Skeletal muscle tissue (tissue), 3 donors: ENCODE measurements at regions not wholly inside any gene's neighbourhood (a gene's known extent, or its start where the extent isn't known, plus 50 kb on each side); places are given as distances from the start of the nearest gene placed in this dataset.

Experiments
- H3K27ac ChIP-seq: one replicate; pipeline ENCODE4 v1.7.0; 2013; ENCODE audit warnings: mild to moderate bottlenecking, low read depth, low read length, inconsistent platforms
- H3K27me3 ChIP-seq, 3 donors: one replicate each; pipeline ENCODE4 v1.7.0; 2013; ENCODE audit warnings: low read length in 3 of 3; ENCODE audit not compliant: control insufficient read depth in 3 of 3, insufficient read depth in 3 of 3
- H3K36me3 ChIP-seq, 3 donors: one replicate each; pipeline ENCODE4 v1.7.0; 2013; ENCODE audit warnings: low read length in 3 of 3; ENCODE audit not compliant: control insufficient read depth in 3 of 3, insufficient read depth in 3 of 3
- H3K4me1 ChIP-seq, 3 donors: one replicate each; pipeline ENCODE4 v1.7.0; 2013; ENCODE audit warnings: low read length in 3 of 3, mild to moderate bottlenecking in 3 of 3; ENCODE audit not compliant: control insufficient read depth in 3 of 3, insufficient read depth in 3 of 3
- H3K4me3 ChIP-seq, 3 donors: one replicate each; pipeline ENCODE4 v1.7.0; 2013; ENCODE audit warnings: low read length in 3 of 3
- H3K9ac ChIP-seq, 3 donors: one replicate each; pipeline ENCODE4 v1.7.0; 2013; ENCODE audit warnings: low read length in 3 of 3, mild to moderate bottlenecking in 3 of 3, moderate library complexity in 2 of 3, low read depth in 1 of 3
- H3K9me3 ChIP-seq, 3 donors: one replicate each; pipeline ENCODE4 v1.7.0; 2013; ENCODE audit warnings: low read length in 3 of 3; ENCODE audit not compliant: control insufficient read depth in 3 of 3
- donor health status: Osteomylitis.

DNA sequence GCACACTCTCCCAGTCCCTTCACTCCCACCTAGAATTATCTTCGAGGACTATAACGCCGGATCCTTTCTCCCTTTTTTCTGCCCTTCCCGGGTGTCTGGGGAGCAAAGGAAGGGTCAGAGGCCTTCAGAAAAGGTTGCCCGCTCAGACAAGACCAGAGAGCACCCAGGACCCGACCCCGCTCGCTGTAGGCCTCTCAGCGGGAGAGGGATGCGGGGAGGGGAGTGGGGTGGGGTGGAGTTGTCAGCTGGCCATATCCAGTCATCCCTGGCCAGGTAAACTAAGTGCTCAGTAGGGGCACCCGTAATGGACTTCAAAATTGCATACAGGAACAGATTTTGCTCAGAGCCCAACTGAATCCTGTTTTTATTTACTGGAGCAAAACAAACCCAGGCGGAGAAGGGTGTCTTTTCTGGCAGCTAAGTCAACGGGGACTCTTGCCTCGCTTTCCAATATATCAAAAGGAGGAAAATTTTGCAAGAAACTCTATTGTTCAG, 65.0 kb downstream of the NOL4 start:
- H3K4me3 ChIP-seq, result no peak overlapping the region
- peaks cover 3 to 8% (median 4%) of the 10 kb centered on the region in 3 donors for H3K4me1 ChIP-seq
- no peak overlapping the region for H3K27ac ChIP-seq
- H3K36me3 ChIP-seq, result no peaks in the 10 kb centered on the region
- H3K27me3 ChIP-seq, result peaks cover 10 to 15% (median 14%) of the 10 kb centered on the region in 3 donors
- H3K9me3 ChIP-seq, result no peaks in the 10 kb centered on the region
- H3K9ac ChIP-seq, result no peak overlapping the region

DNA sequence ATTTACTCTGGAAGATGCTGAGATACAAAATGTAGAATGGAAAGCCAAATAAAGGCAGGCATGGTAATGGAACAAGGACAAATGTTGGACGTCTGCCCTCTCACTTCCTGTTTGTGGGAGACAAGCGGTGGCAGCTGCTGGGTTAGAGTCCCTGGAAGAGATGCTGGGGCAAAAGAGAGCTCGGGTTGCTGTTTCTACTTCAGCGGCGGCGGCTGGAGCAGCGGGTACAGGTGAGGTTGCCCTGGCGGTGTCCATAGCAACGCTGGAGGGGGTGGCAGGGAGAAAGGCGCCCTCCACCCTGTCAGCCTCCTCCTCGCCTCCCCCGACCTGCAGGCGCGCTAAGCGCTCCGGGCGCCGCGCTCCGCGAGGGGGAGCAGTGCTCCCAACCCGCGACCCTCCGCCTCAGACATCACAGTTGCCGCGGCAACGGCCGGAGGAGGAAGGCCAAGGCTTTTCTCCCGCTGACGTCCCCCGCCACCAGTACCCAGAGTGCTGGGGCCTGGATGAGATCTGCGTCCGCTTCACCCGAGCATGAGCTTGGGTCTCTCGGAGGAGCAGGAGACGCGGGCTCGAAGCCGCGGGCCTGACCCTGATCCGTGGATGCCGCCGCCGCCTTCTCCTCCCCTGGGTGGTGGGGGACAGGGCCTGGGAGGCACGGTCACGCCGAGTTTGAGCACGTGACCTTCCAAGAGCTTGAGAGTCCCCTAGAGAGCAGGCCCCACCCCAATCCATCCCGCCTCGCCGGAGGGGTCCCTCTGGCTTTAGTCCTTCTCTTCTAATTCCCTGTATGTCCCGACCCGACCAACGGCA, 65.6 kb downstream of the NOL4 start:
- Histone ChIP-seq H3K4me3 (peak overlapping the region; percentile 13 to 27 (median 23)), H3K27me3 (peaks cover 10 to 15% (median 14%) of the 10 kb centered on the region in 3 donors), H3K36me3 (no peaks in the 10 kb centered on the region), H3K9ac (no peak overlapping the region), H3K4me1 (peaks cover 3 to 8% (median 4%) of the 10 kb centered on the region in 3 donors), H3K27ac (no peak overlapping the region), H3K9me3 (no peaks in the 10 kb centered on the region)

DNA sequence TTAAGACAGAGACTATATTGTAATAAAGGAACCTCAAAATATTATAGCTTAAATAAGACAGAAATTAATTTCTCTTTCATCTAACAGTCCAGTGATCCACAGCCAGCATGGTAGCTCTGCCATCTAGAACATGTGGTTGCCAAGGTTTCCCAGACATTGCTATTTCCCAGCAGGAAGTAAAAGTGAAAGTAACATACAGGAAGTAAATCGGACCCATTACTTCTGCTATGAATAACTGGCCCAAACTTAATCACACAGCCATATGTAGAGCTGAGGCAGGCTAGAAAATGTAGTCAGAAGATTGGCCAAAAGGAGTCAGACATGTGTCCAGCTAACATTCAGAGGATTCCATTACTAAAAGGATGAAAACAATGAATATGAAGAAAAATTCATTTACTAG, 71.0 kb downstream of the NOL4 start:
- H3K4me3 ChIP-seq, result no peak overlapping the region

DNA sequence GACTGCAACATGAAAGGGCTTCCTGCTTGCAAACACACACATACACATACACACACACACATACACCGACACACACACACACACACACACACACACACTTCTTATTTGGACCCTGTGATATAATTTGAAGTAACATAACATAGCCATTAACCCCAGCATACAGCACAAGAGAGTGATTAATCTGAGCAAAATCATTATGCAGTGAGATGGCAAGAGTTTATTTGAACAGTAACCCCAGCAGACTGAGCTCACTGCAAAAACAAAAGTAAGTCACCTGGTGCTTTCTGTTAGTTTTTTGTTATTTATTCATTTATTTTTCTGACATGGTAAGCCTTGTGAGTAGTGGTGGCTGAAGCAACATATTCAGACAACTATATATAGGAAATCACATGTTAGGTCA, 93.7 kb downstream of the NOL4 start:
- no peak overlapping the region for H3K27ac ChIP-seq
- no peaks in the 10 kb centered on the region for H3K36me3 ChIP-seq
- H3K9me3 ChIP-seq, result no peaks in the 10 kb centered on the region
- no peaks in the 10 kb centered on the region for H3K4me1 ChIP-seq
- H3K27me3 ChIP-seq, result no peaks in the 10 kb centered on the region
- no peak overlapping the region for H3K9ac ChIP-seq
- H3K4me3 ChIP-seq, result no peak overlapping the region

More for the DNA sequence above, 71.0 kb downstream of the NOL4 start:
- Histone ChIP-seq H3K27me3 (peaks cover under 1 to 6% (median 2%) of the 10 kb centered on the region in 3 donors), H3K9me3 (no peaks in the 10 kb centered on the region), H3K9ac (no peak overlapping the region), H3K27ac (no peak overlapping the region), H3K36me3 (no peaks in the 10 kb centered on the region), H3K4me1 (peaks cover 0 to under 1% (median 0%) of the 10 kb centered on the region in 3 donors)

DNA sequence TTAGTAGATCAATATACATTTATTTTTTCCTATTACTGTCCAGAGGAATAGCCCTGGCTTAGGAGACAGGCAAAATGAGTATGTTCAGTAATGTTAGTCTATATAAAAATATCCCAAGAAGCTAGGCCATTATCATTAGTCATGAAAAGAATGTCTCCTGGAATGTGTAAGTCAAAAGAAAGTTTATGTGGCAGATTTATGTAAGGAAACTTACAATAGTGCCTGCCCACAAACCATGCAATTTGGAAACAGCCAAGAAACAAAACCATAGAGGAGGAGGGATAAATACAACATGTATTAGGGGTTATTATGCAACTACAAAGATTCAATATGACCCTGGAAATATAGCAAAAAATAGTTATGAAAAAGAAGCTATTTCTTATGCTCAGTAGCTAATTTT, 96.3 kb downstream of the NOL4 start:
- no peak overlapping the region for H3K4me3 ChIP-seq

DNA sequence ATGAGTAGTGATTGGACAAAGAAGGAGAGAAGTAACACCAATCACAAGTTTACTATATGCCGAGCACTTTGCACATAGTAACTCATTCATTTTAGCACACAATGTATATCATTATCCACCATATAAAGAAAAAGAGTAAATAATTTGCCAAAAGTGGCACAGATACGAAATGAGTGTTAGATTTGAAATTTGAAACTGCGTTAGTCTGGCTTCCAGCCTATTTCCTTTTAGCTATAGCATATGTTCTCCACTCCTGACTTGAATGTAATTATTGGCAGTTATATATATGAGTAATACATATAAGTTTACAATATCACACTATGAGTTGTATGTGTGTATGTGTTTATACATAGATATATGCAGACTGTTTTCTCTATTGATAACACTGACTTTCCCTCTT, 98.6 kb downstream of the NOL4 start:
- Histone ChIP-seq H3K9ac (no peak overlapping the region), H3K27me3 (no peaks in the 10 kb centered on the region), H3K27ac (no peak overlapping the region), H3K36me3 (no peaks in the 10 kb centered on the region), H3K9me3 (no peaks in the 10 kb centered on the region), H3K4me3 (no peak overlapping the region), H3K4me1 (no peaks in the 10 kb centered on the region)

More for the DNA sequence above, 96.3 kb downstream of the NOL4 start:
- no peaks in the 10 kb centered on the region for H3K4me1 ChIP-seq
- H3K9ac ChIP-seq, result no peak overlapping the region
- H3K9me3 ChIP-seq, result no peaks in the 10 kb centered on the region
- H3K27ac ChIP-seq, result no peak overlapping the region
- no peaks in the 10 kb centered on the region for H3K36me3 ChIP-seq
- no peaks in the 10 kb centered on the region for H3K27me3 ChIP-seq

DNA sequence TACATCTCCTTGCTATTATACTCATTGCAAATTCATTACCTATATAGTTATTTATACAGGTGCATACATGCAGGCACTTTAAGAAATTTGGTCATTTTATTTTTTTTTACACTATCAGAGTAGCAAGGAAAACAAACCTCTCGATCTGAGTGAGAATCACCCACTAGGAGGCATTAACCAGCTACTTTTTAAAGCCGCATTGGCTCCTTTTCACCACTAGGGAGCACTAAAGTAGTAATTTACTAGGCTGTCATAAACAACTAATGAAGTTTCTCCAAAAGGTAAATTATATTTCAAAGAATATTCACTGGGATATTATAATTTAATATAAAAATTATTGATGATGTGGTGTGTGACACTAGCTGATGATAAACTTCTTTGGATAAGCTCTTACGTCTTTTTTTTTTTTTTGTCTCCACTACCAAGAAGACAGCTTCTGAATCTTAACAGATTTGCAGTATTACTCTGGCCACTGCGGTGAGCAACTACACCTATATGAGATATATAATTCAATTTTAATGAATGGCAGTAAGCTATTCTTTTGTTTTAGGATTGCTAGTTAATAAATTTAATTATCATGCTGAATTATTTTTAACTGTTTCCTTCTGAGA, 101.9 kb downstream of the NOL4 start:
- Histone ChIP-seq H3K9ac (no peak overlapping the region), H3K4me1 (no peaks in the 10 kb centered on the region), H3K9me3 (no peaks in the 10 kb centered on the region), H3K27me3 (no peaks in the 10 kb centered on the region), H3K27ac (no peak overlapping the region), H3K36me3 (no peaks in the 10 kb centered on the region), H3K4me3 (no peak overlapping the region)

DNA sequence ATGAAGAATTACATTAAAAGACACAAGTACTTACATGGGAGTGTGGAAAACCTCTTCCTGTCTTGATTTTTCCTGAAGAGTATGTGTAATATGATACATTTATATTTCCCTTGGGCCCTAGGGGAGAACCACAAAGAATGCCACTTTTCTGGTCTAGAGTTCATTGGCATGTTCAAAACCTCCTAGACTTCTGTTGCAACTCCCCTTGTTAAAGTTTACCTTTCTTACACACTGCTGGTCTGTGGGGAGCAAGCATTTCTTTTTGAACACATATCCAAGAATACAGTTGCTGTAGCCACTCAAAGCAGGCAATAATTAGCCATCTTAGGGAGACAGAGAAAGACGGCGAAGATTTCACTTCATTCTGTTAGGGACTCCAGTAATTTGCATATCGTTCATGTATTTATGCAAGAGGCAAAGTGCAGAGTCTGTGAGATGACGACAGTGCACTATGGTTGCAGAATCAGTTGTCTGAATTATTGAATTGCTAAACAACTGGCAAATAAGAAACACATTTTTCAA, 103.5 kb downstream of the NOL4 start:
- Histone ChIP-seq H3K4me1 (no peaks in the 10 kb centered on the region), H3K9ac (no peak overlapping the region), H3K4me3 (no peak overlapping the region), H3K36me3 (no peaks in the 10 kb centered on the region), H3K9me3 (no peaks in the 10 kb centered on the region), H3K27ac (no peak overlapping the region), H3K27me3 (no peaks in the 10 kb centered on the region)

DNA sequence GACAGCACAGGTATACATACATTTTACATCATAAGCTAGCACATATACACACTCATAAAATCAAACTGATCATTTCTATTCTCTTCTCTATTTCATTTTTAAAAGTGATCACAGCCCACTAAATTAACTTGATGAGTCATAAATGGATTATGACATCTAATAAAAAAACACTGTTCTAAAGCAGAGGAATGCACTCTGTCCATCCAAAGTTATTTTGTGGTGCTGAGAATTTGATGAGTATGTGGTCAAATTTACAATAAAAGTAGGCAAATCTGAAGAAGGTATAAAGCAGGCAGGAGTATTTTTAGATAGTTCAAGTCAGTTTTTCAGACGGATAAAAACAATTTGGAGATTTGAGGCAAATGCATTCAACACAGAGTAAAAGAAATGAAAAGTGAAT, 104.4 kb downstream of the NOL4 start:
- no peaks in the 10 kb centered on the region for H3K9me3 ChIP-seq
- no peak overlapping the region for H3K9ac ChIP-seq
- H3K27me3 ChIP-seq, result no peaks in the 10 kb centered on the region
- no peaks in the 10 kb centered on the region for H3K4me1 ChIP-seq
- H3K27ac ChIP-seq, result no peak overlapping the region
- H3K36me3 ChIP-seq, result no peaks in the 10 kb centered on the region
- no peak overlapping the region for H3K4me3 ChIP-seq

DNA sequence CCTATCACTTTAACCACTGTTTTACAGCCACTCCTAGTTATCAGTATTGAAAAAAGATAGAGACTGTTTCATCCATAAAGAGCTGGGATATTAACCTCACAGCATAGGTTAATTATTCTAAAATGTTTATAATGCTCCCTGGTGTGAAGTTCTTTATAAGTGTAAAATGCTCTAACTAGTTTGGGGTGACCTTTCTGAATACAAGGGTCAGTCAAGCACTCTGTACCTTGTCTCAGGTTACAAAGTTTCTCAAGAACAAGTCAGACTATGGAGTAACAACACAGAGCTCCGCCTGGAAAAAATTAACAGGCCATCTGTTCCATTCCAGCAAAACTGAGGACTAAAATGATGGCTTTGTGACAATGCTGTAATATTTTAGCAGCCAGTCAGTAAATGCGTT, 107.4 kb downstream of the NOL4 start:
- no peaks in the 10 kb centered on the region for H3K4me1 ChIP-seq
- no peaks in the 10 kb centered on the region for H3K9me3 ChIP-seq
- no peak overlapping the region for H3K27ac ChIP-seq
- no peak overlapping the region for H3K4me3 ChIP-seq
- H3K27me3 ChIP-seq, result no peaks in the 10 kb centered on the region
- H3K36me3 ChIP-seq, result no peaks in the 10 kb centered on the region
- H3K9ac ChIP-seq, result no peak overlapping the region
